ENCODE measurements at regions not wholly inside any gene's neighbourhood (a gene's known extent, or its start where the extent isn't known, plus 50 kb on each side); places are given as distances from the start of the nearest gene placed in this dataset.

GRCh38 chr17:13088666-13089065 is 70.8 kb upstream of the ELAC2 start:
- TF ChIP-seq CTCF (IDR thresholded peaks at IDR 0.05 in 8 of 11, conservative IDR thresholded peaks at IDR 0.05 in 3 of 11) = no peak
- no peak for TF ChIP-seq POLR2AphosphoS5 (IDR thresholded peaks at IDR 0.05)
- no peak for TF ChIP-seq POLR2A (IDR thresholded peaks at IDR 0.05)

All from spleen (tissue), 7 donors.